Stimulated activated CD8-positive, alpha-beta memory T cell treated with anti-CD3 and anti-CD28 coated beads, Interleukin-12 subunit alpha, Interleukin-12 subunit beta, amount 100 ng/mL, for 24 hours (primary cell): ENCODE measurements at regions not wholly inside any gene's neighbourhood (a gene's known extent, or its start where the extent isn't known, plus 50 kb on each side); places are given as distances from the start of the nearest gene placed in this dataset.

ENCODE experiments used
- DNase-seq: peaks from one replicate; pipeline ENCODE4 v3.0.0-alpha.2; 2020; ENCODE audit errors: extremely low read depth

- DNase-seq = no peak
Measured at GRCh38 chr7:50209461-50210135, 94.9 kb upstream of the IKZF1 start.

GRCh38 chr7:50208378-50208982 lies 96.0 kb upstream of the IKZF1 start:
- no peak for DNase-seq

GRCh38 chr7:50207686-50208255 lies 96.7 kb upstream of the IKZF1 start:
- DNase-seq = no peak

- no peak for DNase-seq
Measured at GRCh38 chr7:50207251-50207564, 97.3 kb upstream of the IKZF1 start.

- DNase-seq = peak; percentile 37
Measured at GRCh38 chr7:50206453-50207250, 97.9 kb upstream of the IKZF1 start.

DNA sequence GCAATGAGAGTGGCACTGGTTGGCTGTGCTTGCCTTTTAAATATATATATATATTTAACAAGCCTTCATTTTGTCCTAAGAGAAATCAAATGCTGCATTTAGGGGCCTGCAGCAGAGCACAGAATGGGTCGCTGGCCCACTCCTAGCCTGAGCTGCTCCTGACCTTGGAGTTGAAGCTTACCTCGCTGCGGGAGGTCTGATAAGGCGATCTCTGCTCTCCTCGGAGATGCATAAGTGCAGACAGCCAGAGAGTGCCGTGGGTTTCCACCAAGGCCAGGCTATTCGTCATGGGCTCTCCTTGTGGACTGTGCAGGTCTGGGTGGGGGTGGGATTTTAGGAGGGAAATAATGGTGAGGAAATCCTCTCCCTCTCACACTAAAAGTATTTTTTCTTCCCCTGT lies 99.5 kb upstream of the IKZF1 start:
- no peak for DNase-seq

- DNase-seq = no peak
Measured at GRCh38 chr7:50204581-50204980, 99.9 kb upstream of the IKZF1 start.

GRCh38 chr7:50203521-50203920 lies 101.0 kb upstream of the IKZF1 start:
- DNase-seq = no peak

GRCh38 chr7:50202052-50202555 lies 102.4 kb upstream of the IKZF1 start:
- no peak for DNase-seq

- DNase-seq = no peak
Measured at GRCh38 chr7:50199824-50200223, 104.7 kb upstream of the IKZF1 start.

GRCh38 chr7:50197549-50197948 lies 104.5 kb upstream of the ZPBP start:
- DNase-seq = peak; percentile 53

- no peak for DNase-seq
Measured at GRCh38 chr7:50196719-50197118, 103.7 kb upstream of the ZPBP start.

GRCh38 chr7:50190776-50191175 lies 97.7 kb upstream of the ZPBP start:
- no peak for DNase-seq

DNA sequence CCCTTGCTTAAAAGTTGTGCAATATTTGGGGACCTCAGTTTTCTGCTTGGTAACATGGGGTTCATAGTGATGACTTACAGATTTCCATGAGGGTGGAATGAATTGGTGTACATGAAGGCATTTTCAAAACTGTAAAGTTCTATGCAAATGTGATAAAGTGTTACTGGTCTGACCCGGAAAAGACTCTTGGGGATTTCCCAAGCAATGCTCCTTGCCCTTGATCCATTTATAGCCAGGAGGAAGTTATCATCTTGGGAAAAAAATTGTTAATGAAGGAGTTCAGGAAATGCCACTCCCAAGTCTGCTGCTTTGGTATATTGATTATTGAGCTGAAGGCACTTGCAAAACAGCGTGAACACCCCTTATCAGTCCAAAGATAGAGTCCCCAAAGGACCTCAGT lies 96.3 kb upstream of the ZPBP start:
- no peak for DNase-seq

- no peak for DNase-seq
Measured at GRCh38 chr7:50185951-50186682, 93.1 kb upstream of the ZPBP start.

DNA sequence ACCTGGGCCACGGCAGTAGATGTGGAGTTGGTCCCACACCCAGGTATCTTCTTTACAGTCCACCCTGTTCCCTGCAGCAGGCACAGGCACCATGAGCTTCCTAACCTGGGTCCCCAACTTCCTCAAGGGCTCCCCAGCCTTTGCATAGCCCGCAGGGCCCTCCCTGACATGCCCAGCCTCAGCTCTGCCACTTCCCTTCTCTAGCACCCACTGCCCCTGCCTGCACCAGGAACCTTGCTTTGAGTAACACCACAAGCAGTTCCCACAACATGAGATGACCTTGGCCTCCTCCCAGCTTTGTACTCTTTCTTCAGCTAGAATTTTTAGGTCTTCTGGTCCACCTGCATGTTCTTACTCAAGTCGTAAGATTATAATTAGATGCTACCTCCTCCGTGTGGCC lies 92.2 kb upstream of the ZPBP start:
- no peak for DNase-seq

DNA sequence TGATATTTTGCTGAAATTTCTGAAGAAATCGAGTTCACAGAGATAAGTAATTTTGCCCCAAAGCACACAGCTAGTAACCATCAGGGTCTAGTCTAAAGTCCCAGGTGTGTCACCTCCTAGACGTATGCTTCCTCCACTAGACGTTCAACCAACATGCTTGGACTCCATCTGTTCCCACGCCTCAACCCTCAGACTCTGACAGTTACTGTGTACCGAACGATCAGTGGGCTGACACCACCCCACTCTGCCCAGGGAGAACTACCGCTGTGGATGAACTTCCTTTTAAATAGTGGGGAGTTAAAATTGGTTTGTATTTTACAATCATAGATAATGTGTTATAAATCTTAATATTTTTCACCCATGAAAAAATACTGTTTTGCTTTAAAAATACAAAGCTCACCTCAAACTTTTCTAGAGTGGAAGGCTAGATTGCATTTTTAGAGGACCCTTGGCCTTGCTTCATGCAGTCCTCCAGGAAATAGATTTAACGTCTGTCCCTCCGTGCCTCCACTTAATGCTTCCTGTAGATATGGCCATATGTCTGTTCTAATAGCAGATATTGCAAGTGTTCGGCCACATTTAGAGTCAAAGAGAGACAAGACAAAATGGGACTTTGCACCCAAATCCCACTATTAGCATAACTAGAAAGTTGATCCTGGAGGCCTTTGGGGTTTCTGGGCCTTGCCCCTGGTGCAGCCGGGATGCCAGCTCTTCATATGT lies 91.4 kb upstream of the ZPBP start:
- DNase-seq = no peak

DNA sequence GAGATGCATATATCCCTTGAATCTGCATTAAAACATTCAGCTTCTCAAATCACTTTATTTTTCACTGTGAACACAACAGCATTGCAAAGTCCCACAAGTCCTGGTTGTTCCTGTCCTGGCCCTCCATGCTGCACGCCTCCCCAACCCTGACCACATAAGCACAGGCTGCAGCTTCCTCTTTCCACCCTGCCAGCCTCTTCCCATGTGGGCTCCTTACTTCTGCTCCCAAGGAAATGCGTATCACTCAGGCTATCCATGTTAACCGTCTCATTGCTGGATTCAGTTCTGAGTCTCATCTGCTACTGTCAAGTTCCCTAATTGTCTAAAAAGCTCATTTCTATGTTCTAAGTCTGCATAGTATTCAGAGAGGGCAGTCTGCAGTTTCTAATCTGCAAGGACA lies 89.7 kb upstream of the ZPBP start:
- DNase-seq = no peak

DNA sequence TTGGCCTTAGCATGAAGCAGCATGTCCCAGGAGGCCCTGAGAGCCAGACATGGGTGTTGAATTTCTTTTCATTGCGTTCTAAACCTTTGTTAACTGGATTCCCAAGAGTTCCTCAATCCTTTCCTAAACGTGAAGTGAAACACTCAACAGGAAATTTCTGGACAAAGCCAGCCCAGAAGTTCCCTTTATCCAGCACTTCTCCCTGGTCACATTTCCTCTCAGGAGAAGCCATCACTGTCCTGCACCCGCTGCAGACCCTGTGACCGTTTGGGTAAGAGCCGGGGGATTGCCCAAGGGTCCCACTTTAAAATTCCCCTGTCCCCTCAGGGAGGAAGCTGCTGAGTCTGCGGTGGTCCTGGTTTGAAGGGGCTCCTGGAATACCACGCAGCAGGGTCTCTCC lies 88.0 kb upstream of the ZPBP start:
- DNase-seq = no peak

- DNase-seq = no peak
Measured at GRCh38 chr7:50178166-50178565, 85.1 kb upstream of the ZPBP start.

DNA sequence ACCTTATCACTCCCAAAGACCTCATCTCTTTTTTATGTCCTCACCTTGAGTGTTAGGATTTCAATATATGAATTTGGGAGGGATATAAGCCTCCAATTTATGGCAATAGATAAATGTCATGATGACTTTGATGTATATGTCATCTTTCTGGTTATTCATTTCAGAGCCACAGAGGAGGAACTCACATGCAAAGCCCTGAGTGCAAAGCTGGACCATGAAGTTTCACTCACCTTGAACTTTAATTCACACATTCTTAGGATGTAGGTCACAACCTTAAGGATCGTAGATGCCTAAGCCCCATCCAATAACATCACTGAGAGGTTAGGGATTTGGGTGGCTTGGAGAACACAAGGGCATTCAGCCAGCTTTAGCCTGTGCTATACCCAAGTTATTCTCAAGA lies 81.9 kb upstream of the ZPBP start:
- DNase-seq = no peak
